Right lobe of liver (tissue), 6 donors: ENCODE measurements at regions not wholly inside any gene's neighbourhood (a gene's known extent, or its start where the extent isn't known, plus 50 kb on each side); places are given as distances from the start of the nearest gene placed in this dataset.
A peak's percentile ranks its signal among the peaks of the same experiment; 100 is the strongest.

Experiments used
- ATAC-seq, 4 donors: fragments of 200-7000 bp; cut with Tn5 transposase; one replicate each; pipeline ENCODE4 v1.9.1; 2020; ENCODE audit warnings: mild to moderate bottlenecking in 4 of 4, moderate library complexity in 4 of 4
- DNase-seq, 3 donors: peaks; one replicate each; pipeline ENCODE4 v3.0.0-alpha.2; 2020
- H3K27ac ChIP-seq, 3 donors: fragments of 200-600 bp; one replicate each; pipeline ENCODE4 v1.8.0; 2022
- H3K27me3 ChIP-seq, 2 donors: fragments of 200-600 bp; one replicate each; pipeline ENCODE4 v1.8.0; 2022
- H3K36me3 ChIP-seq, 4 donors: fragments of 200-600 bp; sonication (generic) in 1 of 4; one replicate each; pipeline versions ENCODE4 v1.5.1 to v1.8.0; 2017 to 2022; ENCODE audit warnings: control low read depth in 1 of 4
- H3K4me1 ChIP-seq, 4 donors: fragments of 200-600 bp; sonication (generic) in 1 of 4; one replicate each; pipeline versions ENCODE4 v1.5.1 to v1.8.0; 2017 to 2022; ENCODE audit warnings: control low read depth in 1 of 4
- H3K4me3 ChIP-seq, 3 donors: fragments of 200-600 bp; one replicate each; pipeline ENCODE4 v1.8.0; 2022
- H3K9me3 ChIP-seq, 4 donors: fragments of 200-600 bp; sonication (generic) in 1 of 4; one replicate each; pipeline versions ENCODE4 v1.5.1 to v1.8.0; 2017 to 2022; ENCODE audit warnings: control low read depth in 1 of 4
- CTCF ChIP-seq, 4 donors: fragments of 200-600 bp in 3 of 4; fragments of 450-650 bp in 1 of 4; IDR thresholded peaks; one replicate each; pipeline versions ENCODE4 v1.5.1 to v1.8.0; 2016 to 2022; ENCODE audit warnings: antibody characterized with exemption in 4 of 4, mild to moderate bottlenecking in 2 of 4
- POLR2A ChIP-seq: fragments of 450-650 bp; IDR thresholded peaks from one replicate; pipeline ENCODE4 v1.6.1; 2017; ENCODE audit warnings: antibody characterized with exemption, mild to moderate bottlenecking
- WGBS: methylation state at CpG from one replicate; pipeline ENCODE4 v1.1.6; 2018; ENCODE audit warnings: low coverage, low lambda C conversion rate; ENCODE audit not compliant: insufficient coverage; ENCODE audit errors: missing lambda C conversion rate; 5-methylcytosine and 5-hydroxymethylcytosine counted together
- intact Hi-C, 2 donors: fragments of 100-400 bp; cut with DNase I; formaldehyde crosslinking; loops; one replicate each; pipeline versions ENCODE4 v1.11.2 to v1.14.1; 2022
- donor health status: DM: no; HTN: yes; CAD: no.
- donor health status: DM: no; HTN: no; CAD: no.
- donor health status: DM: no; HTN: no; CAD: no.
- donor health status: DM: no; HTN: yes; CAD: no.
- donor health status: DM: no; HTN: yes; CAD: no.

GRCh38 chr5:148765061-148765460, 61.4 kb upstream of the ADRB2 start:
- H3K4me1 ChIP-seq: peaks cover 0 to 8% (median 0%) of the 10 kb centered on the region in 4 donors
- ATAC-seq (no peak), DNase-seq (no peak)
- TF ChIP-seq CTCF (IDR thresholded peaks at IDR 0.05): no peak
- TF ChIP-seq POLR2A: no peak
- H3K9me3 ChIP-seq: no peaks in the 10 kb centered on the region
- no peak overlapping the region for H3K4me3 ChIP-seq
- no peaks in the 10 kb centered on the region for H3K27me3 ChIP-seq
- intact Hi-C loops: no loop called here
- H3K36me3 ChIP-seq: no peaks in the 10 kb centered on the region
- H3K27ac ChIP-seq: no peak overlapping the region
- 44% methylated on average over 1 of the region's 1 CpG for WGBS

- Histone ChIP-seq H3K9me3 (no peaks in the 10 kb centered on the region), H3K4me1 (peaks cover 0 to 8% (median 0%) of the 10 kb centered on the region in 4 donors), H3K4me3 (no peak overlapping the region), H3K27me3 (no peaks in the 10 kb centered on the region), H3K27ac (no peak overlapping the region), H3K36me3 (no peaks in the 10 kb centered on the region)
- 44% methylated on average over 5 of the region's 5 CpGs for WGBS
- ATAC-seq (peak; percentile 57 to 92 (median 66)), DNase-seq (no peak)
- no peak for TF ChIP-seq POLR2A
- TF ChIP-seq CTCF (IDR thresholded peaks at IDR 0.05): no peak
- intact Hi-C loops: no loop called here
Measured at GRCh38 chr5:148768806-148769415, 57.5 kb upstream of the ADRB2 start.

GRCh38 chr5:148769941-148770340, 56.5 kb upstream of the ADRB2 start:
- TF ChIP-seq POLR2A: no peak
- TF ChIP-seq CTCF (IDR thresholded peaks at IDR 0.05): no peak
- no peak for ATAC-seq
- WGBS: 77% methylated on average over 1 of the region's 3 CpGs
- Histone ChIP-seq H3K27ac (no peak overlapping the region), H3K36me3 (no peaks in the 10 kb centered on the region), H3K4me3 (no peak overlapping the region), H3K27me3 (no peaks in the 10 kb centered on the region), H3K4me1 (peaks cover 0 to 8% (median 0%) of the 10 kb centered on the region in 4 donors), H3K9me3 (no peaks in the 10 kb centered on the region)
- DNase-seq: no peak
- intact Hi-C loops: no loop called here

GRCh38 chr5:148774313-148774712, 52.1 kb upstream of the ADRB2 start:
- DNase-seq: no peak
- no peak for ATAC-seq
- TF ChIP-seq POLR2A (no peak), CTCF (IDR thresholded peaks at IDR 0.05) (no peak)
- intact Hi-C loops: no loop called here
- Histone ChIP-seq H3K9me3 (no peaks in the 10 kb centered on the region), H3K4me3 (no peak overlapping the region), H3K36me3 (no peaks in the 10 kb centered on the region), H3K27ac (no peak overlapping the region), H3K27me3 (no peaks in the 10 kb centered on the region), H3K4me1 (peaks cover 0 to under 1% (median 0%) of the 10 kb centered on the region in 4 donors)
- WGBS: 71% methylated on average over 1 of the region's 1 CpG

- no peaks in the 10 kb centered on the region for H3K27me3 ChIP-seq
- TF ChIP-seq POLR2A (no peak), CTCF (IDR thresholded peaks at IDR 0.05) (no peak)
- H3K9me3 ChIP-seq: no peaks in the 10 kb centered on the region
- no peak overlapping the region for H3K4me3 ChIP-seq
- DNase-seq: no peak
- no peaks in the 10 kb centered on the region for H3K4me1 ChIP-seq
- intact Hi-C loops: no loop called here
- ATAC-seq: no peak
- no peak overlapping the region for H3K27ac ChIP-seq
- H3K36me3 ChIP-seq: no peaks in the 10 kb centered on the region
Measured at GRCh38 chr5:148776261-148776660, 50.1 kb upstream of the ADRB2 start.
